Effector CD4-positive, alpha-beta T cell (primary cell): ENCODE measurements at regions not wholly inside any gene's neighbourhood (a gene's known extent, or its start where the extent isn't known, plus 50 kb on each side); places are given as distances from the start of the nearest gene placed in this dataset.

ENCODE experiments used
- DNase-seq: peaks from one replicate; pipeline ENCODE4 v3.0.0-alpha.2; 2020

DNA sequence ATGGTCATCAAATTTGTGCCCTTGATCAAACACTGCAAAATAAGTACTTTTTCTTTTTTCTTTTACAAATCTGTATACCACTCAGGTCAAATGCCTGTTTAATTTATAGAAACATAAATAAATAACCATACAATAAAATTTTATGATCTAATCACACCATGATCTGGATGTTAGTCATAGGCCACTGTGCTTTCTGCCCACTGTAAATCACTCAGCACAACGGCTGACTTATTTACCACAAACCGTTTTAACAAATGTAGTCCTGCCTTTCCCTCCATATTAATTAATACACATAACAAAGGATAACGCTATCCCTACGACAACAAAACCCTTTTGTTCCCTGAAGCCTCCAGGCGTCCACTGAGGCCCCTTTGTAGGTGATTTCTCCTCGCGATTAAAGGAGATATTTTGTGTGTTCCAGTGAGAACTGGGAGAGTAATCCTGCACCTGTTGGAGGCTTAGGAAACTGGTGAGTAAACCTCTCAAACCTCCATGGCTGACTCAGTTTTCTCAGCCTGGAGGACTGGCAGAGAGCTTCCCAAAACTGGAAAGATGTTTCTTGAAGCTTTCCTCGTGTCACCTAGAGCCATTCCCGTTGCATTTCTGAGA is 477.1 kb upstream of the SGCG start:
- no peak for DNase-seq

- no peak for DNase-seq
These were observed 472.8 kb upstream of the SGCG start for GRCh38 chr13:22707946-22708345.

DNA sequence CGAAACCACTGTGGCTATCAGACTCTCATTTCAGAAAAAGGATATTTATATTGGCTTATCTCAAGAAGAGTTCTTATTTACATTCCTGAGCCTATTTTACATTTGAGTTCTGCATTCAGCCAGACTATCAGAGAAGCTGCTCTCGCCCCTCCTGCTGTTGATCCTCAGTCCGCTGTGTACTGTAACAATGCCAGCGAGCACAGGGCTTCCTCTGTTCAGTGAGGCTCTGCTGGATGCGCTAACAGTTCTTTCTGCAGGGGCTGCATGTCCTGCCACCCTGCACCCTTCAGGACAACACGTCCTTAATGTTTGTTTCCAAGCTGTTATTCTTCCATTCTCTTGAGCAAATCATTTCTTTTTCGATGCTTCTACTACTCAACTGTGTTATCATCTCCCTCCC is 463.7 kb upstream of the SGCG start:
- no peak for DNase-seq

- DNase-seq, result no peak
These were observed 454.1 kb upstream of the SGCG start for GRCh38 chr13:22726726-22727125.

DNA sequence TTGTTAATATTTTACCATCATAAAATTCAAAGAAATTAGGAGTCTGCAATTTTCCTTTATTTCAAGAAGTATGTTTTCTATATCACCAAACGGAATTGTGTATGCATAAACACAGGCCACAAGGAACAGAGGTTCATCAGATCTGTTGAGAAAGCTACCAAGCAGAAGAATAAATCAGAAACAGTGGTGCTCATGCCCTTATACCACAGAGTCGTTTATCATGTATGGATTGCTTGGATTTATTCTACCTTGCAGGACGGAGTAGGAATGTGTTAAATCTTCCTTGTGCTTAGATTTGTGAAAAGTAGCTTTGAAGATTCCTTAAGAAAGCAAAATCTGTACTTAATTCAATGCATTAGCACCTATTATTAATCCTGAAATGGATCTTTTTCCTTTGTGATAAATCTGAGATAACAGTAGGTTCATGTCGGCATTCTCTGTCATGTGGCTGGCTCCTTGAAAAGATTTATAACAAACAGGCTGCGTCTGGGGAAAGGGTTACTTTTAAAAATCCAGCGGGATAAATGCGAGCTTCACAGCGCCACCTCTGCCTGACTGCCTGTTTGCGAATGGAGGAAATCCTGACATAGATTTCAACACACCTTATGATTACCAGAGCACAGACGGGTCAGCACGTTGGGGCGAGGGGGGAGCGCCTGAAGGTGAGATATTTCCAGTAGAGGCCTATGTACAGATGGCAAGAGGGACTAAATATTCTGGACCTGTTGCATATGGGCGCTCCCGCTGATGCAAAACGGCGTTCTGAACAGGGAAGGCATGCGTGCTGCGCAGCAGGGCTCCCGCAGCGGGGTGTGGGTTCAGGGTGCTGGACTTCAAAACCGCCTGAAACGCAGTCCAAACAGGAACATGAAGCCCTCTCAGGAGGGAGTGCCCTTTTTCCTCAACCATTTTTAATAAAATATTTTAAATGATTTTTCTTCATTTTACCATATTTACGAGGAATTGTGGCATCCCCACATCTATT is 445.5 kb upstream of the SGCG start:
- no peak for DNase-seq

DNA sequence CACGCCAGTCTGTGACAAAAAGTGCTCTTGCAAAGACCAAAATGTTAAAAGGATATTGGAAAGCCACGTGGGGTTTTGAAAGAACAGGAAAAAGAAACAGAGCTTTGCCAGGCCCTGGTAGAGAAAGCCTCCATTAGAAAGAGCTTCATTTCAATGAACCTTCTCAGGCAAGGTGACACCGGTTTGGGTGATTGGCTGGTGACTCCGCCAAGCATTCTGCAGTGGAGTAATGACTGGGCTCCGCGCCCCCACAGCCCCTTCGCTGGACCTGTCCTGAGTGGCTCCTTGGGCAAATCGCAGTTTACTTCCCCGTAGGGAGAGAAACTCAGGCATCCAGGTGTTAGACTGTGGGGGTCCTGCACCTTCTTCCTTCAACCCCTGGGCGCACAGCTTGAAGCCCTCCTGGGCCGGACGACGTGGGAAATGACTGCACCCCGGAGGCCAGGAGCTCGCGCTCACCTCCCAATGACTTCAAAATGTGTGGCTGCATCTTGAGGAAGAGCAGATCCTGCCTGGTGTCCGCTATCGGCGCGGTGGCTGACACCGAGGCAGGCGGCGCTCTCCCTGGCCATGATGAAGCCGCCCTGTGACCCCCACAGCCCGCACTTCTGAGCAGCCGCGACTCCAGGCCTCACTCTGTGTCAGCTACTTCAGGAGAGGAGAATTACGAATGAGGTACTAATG is 444.6 kb upstream of the SGCG start:
- DNase-seq, result no peak

DNA sequence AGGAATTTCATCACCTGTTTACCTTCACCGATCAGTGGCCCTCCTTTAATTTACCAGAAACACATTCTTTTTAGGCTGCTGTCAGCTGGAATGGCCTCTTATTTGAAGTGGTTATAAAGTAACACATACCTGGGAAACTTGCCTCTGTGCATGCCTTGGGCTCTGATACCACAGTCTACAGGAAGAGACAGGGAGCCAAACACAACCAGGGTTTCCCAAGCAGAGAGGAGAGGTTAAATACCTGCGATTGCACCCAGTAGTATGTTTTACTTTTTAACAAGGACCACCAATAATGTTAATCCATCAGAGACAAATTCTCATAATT is 444.0 kb upstream of the SGCG start:
- no peak for DNase-seq

DNA sequence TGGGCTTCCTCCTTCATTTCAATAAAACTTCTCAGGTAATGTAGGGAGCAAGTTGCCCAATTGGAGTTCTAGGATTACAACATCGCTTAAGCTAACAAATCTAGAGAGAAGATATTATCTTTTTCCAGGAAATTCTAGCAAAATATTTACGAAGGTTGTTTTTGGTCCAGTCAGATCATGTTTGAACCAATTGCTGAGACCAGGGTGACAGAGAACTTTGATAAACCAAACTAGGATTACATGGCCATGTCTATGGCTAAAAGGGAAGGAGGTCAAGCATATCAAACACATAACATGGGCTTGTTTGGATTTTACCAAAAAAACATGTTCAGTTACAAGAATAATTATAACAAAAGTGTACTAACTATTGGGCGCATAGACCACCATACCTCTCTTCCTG is 442.4 kb upstream of the SGCG start:
- DNase-seq, result no peak

GRCh38 chr13:22740264-22740663 is 440.5 kb upstream of the SGCG start:
- no peak for DNase-seq

DNA sequence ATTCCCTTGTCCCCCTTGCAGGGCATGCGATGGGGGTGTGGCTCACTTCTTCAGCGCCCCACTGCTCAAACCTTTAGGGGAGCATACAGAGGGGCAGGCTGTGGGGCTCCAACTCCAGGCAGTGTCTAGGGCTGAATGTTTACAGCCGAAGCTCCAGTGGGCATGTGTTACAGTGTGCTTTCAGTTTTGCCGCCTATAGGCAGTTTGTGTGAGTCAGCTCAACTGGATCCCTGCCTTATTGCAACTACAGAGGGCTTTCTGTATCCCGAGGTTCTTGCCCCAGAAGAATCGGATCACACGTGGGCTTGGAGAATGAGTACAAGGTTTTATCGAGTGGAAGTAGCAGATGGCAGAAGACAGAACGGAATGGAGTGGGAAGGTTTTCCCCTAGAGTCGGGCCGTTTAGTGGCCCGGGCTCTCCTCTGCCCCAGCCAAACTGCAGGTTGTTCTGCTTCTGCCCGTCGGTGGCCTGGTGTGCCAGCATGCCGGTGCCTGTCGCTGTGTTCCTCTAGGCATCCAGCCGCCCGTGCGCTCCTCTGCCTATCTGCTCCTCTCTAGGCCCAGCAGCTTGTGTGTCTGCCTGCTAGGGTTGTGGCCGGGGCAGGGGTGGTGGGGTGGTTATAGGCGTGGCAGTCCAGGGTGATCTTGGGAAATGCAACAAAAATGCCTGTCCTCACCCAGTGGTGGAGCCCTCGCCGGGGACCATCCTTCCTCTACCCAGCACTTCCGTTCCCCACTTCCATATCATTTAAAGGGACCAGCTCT is 435.9 kb upstream of the SGCG start:
- DNase-seq, result no peak

DNA sequence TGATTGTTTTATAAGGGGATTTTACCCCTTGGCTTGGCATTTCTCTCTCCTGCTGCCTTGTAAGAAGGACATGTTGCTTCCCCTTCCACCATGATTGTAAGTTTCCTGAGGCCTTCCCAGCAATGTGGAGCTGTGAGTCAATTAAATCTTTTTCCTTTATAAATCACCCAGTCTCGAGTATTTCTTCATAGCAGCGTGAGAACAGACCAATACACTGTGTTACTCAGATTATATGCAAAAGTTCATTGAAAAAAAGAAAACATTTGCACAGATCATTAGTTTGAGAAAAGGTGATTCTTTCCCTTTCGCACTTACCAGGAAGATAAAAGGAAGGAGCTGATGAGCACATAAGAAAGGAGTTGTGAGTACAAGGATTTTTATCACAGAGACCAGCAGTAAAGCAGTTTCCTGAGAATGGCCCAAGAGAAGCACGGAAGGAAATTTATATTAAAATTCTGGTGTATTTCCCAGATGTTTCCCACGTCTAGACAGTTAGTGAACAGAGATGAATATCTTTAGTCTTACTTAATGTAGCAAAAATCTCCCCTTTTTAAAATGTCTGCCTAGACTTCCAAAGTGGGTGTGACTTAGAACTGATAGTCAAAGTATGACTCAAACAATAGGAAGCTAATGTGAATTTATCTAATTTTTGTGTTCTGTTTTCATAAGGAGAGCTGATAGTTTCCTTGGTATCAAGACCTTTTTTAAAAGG is 431.8 kb upstream of the SGCG start:
- no peak for DNase-seq

DNA sequence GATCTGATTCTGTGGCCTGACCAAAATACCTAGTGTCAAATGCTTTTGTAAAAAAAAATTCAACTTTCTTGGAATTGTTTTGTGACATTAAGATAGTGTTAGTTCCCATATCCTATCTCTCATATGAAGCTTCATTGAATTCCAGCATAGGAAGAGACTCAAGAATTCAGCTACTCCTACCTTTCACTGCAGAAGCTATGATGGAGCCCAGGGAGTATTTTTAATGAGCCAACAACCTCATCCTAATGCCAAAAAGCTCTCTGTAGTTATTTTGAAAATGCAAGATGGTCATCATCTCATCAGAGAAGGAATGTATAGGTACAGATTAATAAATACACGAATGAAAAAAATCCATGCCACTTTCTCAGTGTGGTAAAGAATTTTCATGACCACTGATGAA is 431.2 kb upstream of the SGCG start:
- no peak for DNase-seq

- no peak for DNase-seq
These were observed 423.2 kb upstream of the SGCG start for GRCh38 chr13:22757530-22758120.

GRCh38 chr13:22758245-22758644 is 422.5 kb upstream of the SGCG start:
- DNase-seq, result no peak

GRCh38 chr13:22761709-22762108 is 419.1 kb upstream of the SGCG start:
- DNase-seq, result no peak

- no peak for DNase-seq
These were observed 415.2 kb upstream of the SGCG start for GRCh38 chr13:22765547-22765946.

DNA sequence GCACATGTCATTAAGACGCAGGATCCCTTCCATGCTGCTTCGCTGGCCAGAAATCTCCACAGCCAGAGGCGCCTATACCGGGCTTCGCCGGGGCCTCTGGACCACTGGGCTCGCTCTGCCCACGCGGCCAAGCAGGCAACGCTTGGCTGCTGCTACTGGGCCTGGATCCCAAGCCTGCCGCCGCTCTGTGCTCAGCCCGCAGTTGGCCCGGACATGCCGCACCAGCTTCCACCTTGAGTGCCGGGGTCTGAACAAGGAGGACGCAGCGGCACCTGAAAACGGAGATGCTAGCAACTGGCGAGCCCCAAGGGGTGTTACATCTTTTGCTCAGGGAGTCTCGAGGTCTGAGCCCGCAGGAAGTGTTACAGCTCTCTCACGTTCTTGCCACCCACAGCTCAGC is 409.9 kb upstream of the SGCG start:
- DNase-seq, result no peak

- DNase-seq, result no peak
These were observed 407.3 kb upstream of the SGCG start for GRCh38 chr13:22773465-22773864.

DNA sequence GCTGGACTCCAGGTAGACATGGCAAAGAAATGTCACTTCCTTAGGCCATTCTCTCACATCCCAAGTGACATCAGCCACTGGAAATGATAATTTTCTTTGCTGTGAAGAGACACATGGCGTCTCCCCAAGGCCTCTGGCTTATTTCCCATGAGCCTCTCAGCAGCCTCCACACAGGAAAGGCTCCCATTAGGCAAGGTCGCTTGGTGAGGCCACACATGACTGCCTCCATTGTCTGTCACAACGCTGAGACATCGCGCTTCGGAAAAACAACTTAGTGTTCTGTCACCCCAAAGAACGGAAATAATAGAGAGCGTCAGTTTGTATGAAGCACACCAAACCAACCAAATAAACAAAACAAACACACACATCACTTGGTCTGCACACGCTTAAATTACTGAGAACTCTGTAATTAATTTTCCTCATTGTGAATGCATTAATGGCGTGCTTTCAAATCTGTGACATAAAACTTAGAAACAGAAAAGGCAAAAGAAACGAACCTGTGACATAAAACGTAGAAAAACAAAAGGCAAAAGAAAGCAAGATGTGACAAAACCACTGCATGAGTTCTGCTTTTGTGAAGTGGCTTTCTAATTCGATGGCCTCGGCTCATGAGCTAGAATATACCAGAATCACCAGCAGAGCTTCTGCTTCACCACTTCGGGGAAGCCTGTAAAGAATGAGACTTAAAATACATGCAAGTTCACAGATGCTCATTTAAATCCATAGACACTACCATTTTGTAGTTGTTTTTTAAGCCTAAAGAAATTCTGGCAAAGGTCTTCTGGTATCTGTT is 404.2 kb upstream of the SGCG start:
- DNase-seq, result no peak

DNA sequence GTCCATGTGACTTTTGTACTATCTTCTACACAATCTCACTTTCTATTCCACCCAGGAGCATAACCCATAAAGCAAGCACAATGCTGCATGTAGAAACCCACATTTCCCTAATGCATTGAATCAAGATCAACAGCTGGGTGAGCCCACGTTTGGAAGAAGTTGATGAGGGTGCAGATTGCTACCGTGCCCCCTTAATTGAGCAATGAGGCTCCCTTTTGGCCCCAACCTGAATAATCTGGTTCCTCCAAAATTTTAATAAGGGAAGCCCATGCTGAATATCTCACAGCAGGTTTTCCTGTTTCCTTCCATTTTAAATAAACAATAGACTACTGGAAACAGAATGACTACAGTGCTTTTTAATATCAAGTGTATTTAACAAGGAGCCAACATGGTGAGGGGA is 403.6 kb upstream of the SGCG start:
- DNase-seq, result no peak

DNA sequence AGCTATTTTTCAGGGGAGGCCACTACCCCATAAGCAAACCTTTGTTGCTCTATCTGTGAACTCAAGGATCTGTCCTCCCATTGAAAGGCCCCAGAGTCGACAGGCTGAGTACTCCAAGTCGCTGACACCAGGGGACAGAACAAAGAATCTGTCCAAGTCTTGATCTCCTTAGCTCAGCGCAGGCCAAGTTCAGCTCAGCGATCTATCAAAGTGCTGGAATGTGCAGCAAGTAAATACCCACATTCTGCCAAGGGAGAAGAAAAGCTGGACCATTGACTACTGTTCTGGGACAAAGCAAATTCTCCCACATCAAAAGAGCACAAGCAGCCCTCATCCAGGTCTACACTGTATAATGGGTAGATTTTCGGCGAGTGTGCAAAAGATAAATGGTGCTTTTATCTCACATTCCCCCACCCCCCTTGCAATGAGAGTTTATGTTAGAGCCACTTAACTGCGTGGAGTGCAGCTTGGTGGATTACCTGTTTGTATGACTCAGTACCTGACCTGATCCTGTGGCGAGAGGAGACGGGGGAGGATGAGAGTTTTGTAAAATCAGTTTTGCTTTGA is 391.7 kb upstream of the SGCG start:
- DNase-seq, result no peak
